ENCODE measurements at regions not wholly inside any gene's neighbourhood (a gene's known extent, or its start where the extent isn't known, plus 50 kb on each side); places are given as distances from the start of the nearest gene placed in this dataset.

GRCh38 chr14:73782623-73783022 lies 68.4 kb upstream of the PNMA1 start:
- no peak for DNase-seq (ENCODE audit: low spot score)

- DNase-seq (ENCODE audit: low spot score): no peak
Observed at GRCh38 chr14:73780896-73781295, 66.7 kb upstream of the PNMA1 start.

- DNase-seq (ENCODE audit: low spot score): no peak
Observed at GRCh38 chr14:73780391-73780790, 66.2 kb upstream of the PNMA1 start.

GRCh38 chr14:73778736-73779135 lies 64.6 kb upstream of the PNMA1 start:
- no peak for DNase-seq (ENCODE audit: low spot score)

- no peak for DNase-seq (ENCODE audit: low spot score)
Observed at GRCh38 chr14:73777420-73777819, 63.2 kb upstream of the PNMA1 start.

GRCh38 chr14:73776194-73776537 lies 62.0 kb upstream of the PNMA1 start:
- DNase-seq (ENCODE audit: low spot score): no peak

GRCh38 chr14:73775339-73776193 lies 61.4 kb upstream of the PNMA1 start:
- DNase-seq (ENCODE audit: low spot score): no peak

GRCh38 chr14:73774671-73775070 lies 60.5 kb upstream of the PNMA1 start:
- no peak for DNase-seq (ENCODE audit: low spot score)

- no peak for DNase-seq (ENCODE audit: low spot score)
Observed at GRCh38 chr14:73774241-73774570, 60.0 kb upstream of the PNMA1 start.

- DNase-seq (ENCODE audit: low spot score): no peak
Observed at GRCh38 chr14:73773441-73774240, 59.5 kb upstream of the PNMA1 start.

GRCh38 chr14:73771848-73772638 lies 57.9 kb upstream of the PNMA1 start:
- peak; percentile 93 for DNase-seq (ENCODE audit: low spot score)

- no peak for DNase-seq (ENCODE audit: low spot score)
Observed at GRCh38 chr14:73770977-73771847, 57.0 kb upstream of the PNMA1 start.

GRCh38 chr14:73768107-73768506 lies 53.9 kb upstream of the PNMA1 start:
- no peak for DNase-seq (ENCODE audit: low spot score)

GRCh38 chr14:73764406-73765280 lies 50.5 kb upstream of the PNMA1 start:
- DNase-seq (ENCODE audit: low spot score): no peak

All from SW480 (cell line).